CD4-positive, alpha-beta T cell treated with Interleukin-1 beta for 1 hour (primary cell): ENCODE measurements at regions not wholly inside any gene's neighbourhood (a gene's known extent, or its start where the extent isn't known, plus 50 kb on each side); places are given as distances from the start of the nearest gene placed in this dataset.

Source experiments
- DNase-seq, 2 donors: peaks; one replicate each; pipeline ENCODE4 v3.0.0-alpha.2; 2020 to 2022

- DNase-seq = no peak
Observed at GRCh38 chr3:124248471-124249028, 256.6 kb upstream of the ROPN1 start.

- no peak for DNase-seq
Observed at GRCh38 chr3:124249038-124249437, 257.1 kb upstream of the ROPN1 start.

GRCh38 chr3:124250053-124250452, 258.1 kb upstream of the ROPN1 start:
- no peak for DNase-seq

- DNase-seq = no peak
Observed at GRCh38 chr3:124256156-124256555, 264.2 kb upstream of the ROPN1 start.

DNA sequence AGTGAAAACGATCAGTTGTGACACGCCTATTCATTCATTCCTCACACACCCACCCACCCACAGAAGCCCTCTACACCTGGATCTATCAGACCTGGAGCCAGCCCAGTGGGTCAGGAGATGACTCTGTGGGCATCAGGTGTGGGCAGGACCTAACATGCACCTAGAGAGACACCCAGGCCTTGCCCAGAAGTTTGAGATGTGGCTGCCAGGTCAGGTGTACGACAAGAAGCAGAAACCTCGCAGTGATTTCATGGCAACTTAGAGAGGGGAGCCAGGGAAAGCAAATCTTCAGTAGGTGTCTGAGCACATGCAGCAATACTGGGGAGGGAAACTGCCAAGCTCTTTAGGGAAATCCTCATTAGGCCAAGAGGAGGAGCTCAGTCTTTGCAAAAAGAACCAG, 264.7 kb upstream of the ROPN1 start:
- DNase-seq = no peak

GRCh38 chr3:124257336-124257864, 265.5 kb upstream of the ROPN1 start:
- DNase-seq = no peak

- DNase-seq = no peak
Observed at GRCh38 chr3:124258057-124258500, 266.2 kb upstream of the ROPN1 start.

GRCh38 chr3:124260206-124260915, 268.4 kb upstream of the ROPN1 start:
- DNase-seq = no peak

- DNase-seq = no peak
Observed at GRCh38 chr3:124261306-124261705, 269.4 kb upstream of the ROPN1 start.

DNA sequence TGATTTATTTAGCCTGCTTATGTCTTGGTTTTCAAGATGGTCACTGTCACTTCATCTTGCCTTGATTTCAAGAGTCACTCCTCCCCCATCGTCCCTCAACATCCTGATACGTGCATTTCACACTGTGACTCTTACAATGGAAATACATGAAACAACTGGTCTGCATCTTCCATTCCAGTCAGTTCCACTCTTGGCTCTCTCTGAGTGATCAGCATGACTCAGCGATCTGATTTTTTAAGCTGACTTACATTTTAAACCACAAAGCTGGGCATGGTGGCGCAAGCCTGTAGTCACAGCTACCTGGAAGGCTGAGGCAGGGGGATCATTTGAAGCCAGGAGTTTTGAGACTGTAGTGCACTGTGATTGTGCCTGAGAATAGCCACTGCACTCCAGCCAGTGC, 271.2 kb upstream of the ROPN1 start:
- DNase-seq = no peak

DNA sequence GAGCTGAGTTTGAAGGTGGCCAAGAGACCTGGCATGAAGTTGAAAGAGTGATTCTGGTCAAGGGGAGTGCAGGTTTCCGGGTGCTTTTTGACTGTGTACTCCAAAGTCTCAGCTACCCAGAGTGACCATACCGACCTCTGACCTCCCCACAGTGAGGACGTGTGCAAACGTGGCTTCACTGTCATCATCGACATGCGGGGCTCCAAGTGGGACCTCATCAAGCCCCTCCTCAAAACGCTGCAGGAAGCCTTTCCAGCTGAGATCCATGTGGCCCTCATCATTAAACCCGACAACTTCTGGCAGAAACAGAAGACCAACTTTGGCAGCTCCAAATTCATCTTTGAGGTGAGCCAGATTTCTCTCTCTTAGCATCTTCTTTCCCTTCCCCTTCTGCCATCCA, 272.4 kb upstream of the ROPN1 start:
- DNase-seq = no peak

DNA sequence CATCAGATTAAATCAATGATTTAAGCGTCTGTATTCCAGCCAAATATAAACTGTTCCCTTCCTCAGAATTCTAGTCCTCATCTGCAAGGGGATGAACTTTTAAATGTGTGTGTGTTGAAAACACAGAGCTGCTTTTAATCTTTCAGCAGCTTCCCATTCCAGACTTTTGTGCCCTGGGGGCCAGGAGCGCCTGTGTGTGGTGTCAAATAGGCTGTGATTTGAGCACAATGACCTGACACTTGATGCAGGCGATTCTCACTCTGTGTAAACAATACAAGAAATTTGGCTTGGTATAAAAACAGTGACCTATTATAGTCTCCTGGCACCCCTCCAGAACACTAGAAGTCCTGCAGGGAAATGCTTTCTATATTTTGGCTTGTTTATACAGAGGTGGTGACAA, 274.6 kb upstream of the ROPN1 start:
- no peak for DNase-seq

DNA sequence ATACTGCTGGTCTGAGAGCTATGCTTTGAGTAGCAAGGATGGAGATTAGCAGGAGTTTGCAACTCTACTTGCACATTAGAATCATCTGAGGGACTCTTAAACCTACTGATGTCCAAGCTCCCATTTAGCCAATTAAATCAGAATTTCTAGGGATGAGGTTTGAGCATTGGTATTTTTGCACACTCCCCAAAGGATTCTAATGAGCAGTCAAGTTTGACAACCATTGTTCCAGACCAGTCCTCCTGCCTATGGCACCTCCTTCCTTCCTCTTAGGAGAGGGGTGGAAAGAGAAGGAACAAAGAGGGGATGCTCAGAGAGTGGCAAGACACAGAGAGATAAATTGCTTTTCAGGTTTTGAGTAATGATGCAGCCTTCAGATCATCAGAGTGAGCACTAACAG, 275.5 kb upstream of the ROPN1 start:
- no peak for DNase-seq

DNA sequence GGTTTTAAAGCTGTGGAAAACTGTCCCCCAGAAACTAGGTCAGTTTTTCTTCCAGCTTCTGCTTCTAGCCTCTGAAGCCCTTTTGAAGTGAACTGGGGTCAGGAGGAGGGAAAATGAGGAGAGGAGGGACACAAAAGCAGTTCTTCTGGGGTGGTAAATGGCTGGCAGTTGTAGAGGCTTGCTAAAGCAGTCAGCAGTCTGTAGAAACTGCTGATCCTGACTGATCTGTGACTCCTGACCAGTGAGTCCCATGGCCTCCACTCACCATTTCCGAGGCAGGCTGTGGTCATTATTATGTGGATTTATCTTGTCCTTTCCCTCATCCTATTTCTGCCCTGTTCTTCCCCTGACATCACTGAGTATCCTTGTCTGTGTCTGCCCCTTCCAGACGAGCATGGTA, 276.4 kb upstream of the ROPN1 start:
- no peak for DNase-seq

DNA sequence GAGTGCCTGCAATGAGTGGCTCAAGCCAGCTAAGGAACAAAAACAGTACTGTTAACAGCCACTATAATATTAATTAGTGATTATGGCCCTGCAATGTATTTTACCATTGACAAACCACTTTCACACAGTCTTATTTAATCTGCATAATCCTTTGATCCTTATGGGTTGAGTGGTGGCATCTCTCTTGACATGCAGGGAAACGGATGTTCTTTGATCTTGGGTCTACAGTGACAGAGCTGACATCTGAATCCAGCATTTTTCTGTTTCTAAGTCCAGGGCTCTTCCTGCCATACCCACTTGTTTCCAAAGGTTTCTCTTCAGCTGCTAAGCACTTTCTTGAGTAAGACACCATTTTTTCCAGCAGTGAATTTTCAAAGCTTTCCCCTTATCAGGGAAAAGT, 277.7 kb upstream of the ROPN1 start:
- DNase-seq = no peak

DNA sequence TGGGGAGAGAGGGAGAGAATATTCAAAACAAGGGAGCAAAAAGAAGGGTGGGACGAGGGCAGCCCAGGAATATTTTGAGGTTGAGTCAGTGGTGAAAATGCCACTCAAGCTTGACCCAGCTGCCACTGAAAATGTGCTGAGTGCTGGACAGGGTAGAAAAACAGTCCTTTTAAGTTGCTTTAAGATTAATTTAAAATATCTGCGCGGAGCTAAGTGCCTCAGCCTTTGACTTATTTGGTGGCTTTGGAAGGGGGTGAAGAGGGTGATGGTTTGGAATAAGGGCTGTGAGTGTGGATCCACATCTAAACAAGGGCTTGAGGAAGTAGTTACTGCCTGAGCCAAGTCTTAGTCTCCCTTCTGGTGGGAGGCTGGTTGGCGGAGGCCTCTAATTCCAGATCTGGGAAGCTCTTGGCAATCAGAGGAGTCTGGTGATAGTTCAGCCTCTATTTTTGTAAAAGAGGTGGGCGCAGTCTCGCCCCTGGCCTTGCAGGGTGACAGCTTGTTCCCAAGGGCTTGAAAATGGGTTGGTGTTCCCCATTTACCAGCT, 280.8 kb upstream of the ROPN1 start:
- no peak for DNase-seq

DNA sequence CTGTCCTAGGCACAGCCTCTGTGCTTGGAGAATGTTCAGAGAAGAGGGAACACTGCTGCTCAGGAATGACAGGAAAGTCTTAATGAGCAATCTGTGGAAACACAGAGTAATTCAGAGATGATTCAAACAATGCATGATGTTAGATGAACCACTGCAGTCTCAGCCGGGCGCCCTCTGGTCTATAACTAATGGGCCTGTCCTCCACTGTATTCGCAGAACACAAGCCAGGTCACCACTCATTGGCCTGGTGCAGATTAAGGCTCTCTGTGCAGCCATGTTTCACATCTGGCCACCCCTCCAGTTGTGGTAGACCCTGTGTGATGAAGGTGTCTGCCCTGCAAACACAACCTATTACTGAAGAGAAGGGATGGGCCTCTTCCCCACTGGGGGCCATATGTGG, 281.7 kb upstream of the ROPN1 start:
- no peak for DNase-seq

GRCh38 chr3:124274051-124274450, 282.1 kb upstream of the ROPN1 start:
- DNase-seq = no peak

DNA sequence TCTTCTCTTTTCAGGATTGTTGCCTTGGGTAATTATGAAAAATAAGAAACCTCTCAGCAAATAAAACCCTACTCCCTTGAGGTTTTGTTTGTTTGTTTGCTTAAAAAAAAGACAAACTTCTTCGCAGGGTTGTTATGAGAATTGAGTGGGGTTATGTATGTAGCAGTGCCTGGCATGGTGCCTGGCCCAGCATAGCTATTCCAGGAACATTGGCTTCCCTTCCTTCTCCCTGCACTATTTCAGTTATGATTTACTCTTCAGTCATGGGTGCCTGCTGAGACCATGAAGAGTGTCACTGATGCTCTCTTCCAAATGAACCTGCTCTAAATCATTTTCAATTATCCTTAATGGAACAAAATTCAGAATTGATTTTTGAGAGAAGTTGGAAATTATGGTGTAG, 283.5 kb upstream of the ROPN1 start:
- no peak for DNase-seq

- no peak for DNase-seq
Observed at GRCh38 chr3:124276133-124276532, 284.2 kb upstream of the ROPN1 start.

DNA sequence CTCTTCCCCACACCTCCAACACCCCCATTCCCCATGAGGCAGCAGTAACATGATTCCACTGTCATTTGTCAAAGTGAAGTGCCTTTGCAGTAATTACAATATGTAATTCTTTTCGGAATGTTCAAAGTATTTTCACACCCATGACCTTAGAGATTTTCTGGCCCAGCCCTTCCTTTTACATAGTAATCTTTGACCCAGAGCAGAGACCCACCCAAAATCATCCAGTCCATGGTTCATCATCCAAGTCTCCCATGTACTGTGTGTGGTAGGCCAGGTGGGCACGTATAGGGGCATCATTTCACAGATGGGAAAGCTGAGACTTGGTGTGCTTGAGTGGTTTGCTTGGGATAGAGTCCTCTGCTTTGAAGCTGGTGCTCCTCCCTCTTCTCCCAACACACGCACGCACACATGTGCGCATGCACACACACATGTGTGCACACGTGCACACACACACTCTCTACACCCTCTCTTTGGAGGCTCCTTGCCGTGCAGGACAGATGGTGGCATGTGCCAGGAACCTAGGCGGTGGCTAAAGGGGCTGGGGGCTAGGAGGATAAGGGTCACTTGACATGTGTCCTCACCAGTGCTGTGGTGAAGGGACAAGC, 284.7 kb upstream of the ROPN1 start:
- DNase-seq = no peak

- no peak for DNase-seq
Observed at GRCh38 chr3:124277144-124277890, 285.4 kb upstream of the ROPN1 start.
